ENCODE measurements at regions not wholly inside any gene's neighbourhood (a gene's known extent, or its start where the extent isn't known, plus 50 kb on each side); places are given as distances from the start of the nearest gene placed in this dataset.

GRCh38 chr10:90363799-90364483 is 493.9 kb downstream of the HTR7 start:
- no peaks in the 10 kb centered on the region for H3K9me3 ChIP-seq
- intact Hi-C loops (cut with DNase I), result no loop called here
- TF ChIP-seq EP300 (IDR thresholded peaks at IDR 0.05) (no peak), CTCF (IDR thresholded peaks at IDR 0.05) (no peak), POLR2AphosphoS5 (IDR thresholded peaks at IDR 0.05) (no peak), POLR2A (IDR thresholded peaks at IDR 0.05; ENCODE audit: low read depth) (no peak)
- H3K36me3 ChIP-seq, result no peaks in the 10 kb centered on the region
- no peaks in the 10 kb centered on the region for H3K4me1 ChIP-seq
- 73% methylated on average over 4 of the region's 4 CpGs for WGBS
- no peak overlapping the region for H3K27ac ChIP-seq (replicated peaks in 1 of 4)
- DNase-seq (ENCODE audit: extremely low spot score), result no peak
- H3K4me3 ChIP-seq, result no peak overlapping the region
- no peaks in the 10 kb centered on the region for H3K27me3 ChIP-seq

GRCh38 chr10:90372451-90372850 is 485.4 kb downstream of the HTR7 start:
- intact Hi-C loops (cut with DNase I), result no loop called here
- WGBS, result 64% methylated on average over 2 of the region's 2 CpGs
- Histone ChIP-seq H3K27me3 (no peaks in the 10 kb centered on the region), H3K4me1 (no peaks in the 10 kb centered on the region), H3K36me3 (no peaks in the 10 kb centered on the region), H3K27ac (replicated peaks in 1 of 4) (no peak overlapping the region), H3K9me3 (no peaks in the 10 kb centered on the region), H3K4me3 (no peak overlapping the region)
- TF ChIP-seq CTCF (IDR thresholded peaks at IDR 0.05) (no peak), POLR2A (IDR thresholded peaks at IDR 0.05; ENCODE audit: low read depth) (no peak), EP300 (IDR thresholded peaks at IDR 0.05) (no peak), POLR2AphosphoS5 (IDR thresholded peaks at IDR 0.05) (no peak)
- no peak for DNase-seq (ENCODE audit: extremely low spot score)

GRCh38 chr10:90373911-90374310 is 483.9 kb downstream of the HTR7 start:
- DNase-seq (ENCODE audit: extremely low spot score), result no peak
- Histone ChIP-seq H3K9me3 (no peaks in the 10 kb centered on the region), H3K27ac (replicated peaks in 1 of 4) (no peak overlapping the region), H3K4me3 (no peak overlapping the region), H3K36me3 (no peaks in the 10 kb centered on the region), H3K27me3 (no peaks in the 10 kb centered on the region), H3K4me1 (no peaks in the 10 kb centered on the region)
- intact Hi-C loops (cut with DNase I), result no loop called here
- TF ChIP-seq EP300 (IDR thresholded peaks at IDR 0.05), result no peak
- TF ChIP-seq POLR2AphosphoS5 (IDR thresholded peaks at IDR 0.05), result no peak
- TF ChIP-seq POLR2A (IDR thresholded peaks at IDR 0.05; ENCODE audit: low read depth), result no peak
- no peak for TF ChIP-seq CTCF (IDR thresholded peaks at IDR 0.05)
- WGBS, result 92% methylated on average over 1 of the region's 1 CpG

GRCh38 chr10:90378524-90379076 is 479.2 kb downstream of the HTR7 start:
- Histone ChIP-seq H3K9me3 (no peaks in the 10 kb centered on the region), H3K4me1 (no peaks in the 10 kb centered on the region), H3K27me3 (no peaks in the 10 kb centered on the region), H3K4me3 (no peak overlapping the region), H3K36me3 (no peaks in the 10 kb centered on the region), H3K27ac (replicated peaks in 1 of 4) (no peak overlapping the region)
- no peak for DNase-seq (ENCODE audit: extremely low spot score)
- WGBS, result 80% methylated on average over 3 of the region's 3 CpGs
- TF ChIP-seq POLR2AphosphoS5 (IDR thresholded peaks at IDR 0.05) (no peak), POLR2A (IDR thresholded peaks at IDR 0.05; ENCODE audit: low read depth) (no peak), CTCF (IDR thresholded peaks at IDR 0.05) (no peak)
- intact Hi-C loops (cut with DNase I), result no loop called here

GRCh38 chr10:90381468-90381867 is 476.4 kb downstream of the HTR7 start:
- Histone ChIP-seq H3K4me3 (no peak overlapping the region), H3K27me3 (no peaks in the 10 kb centered on the region), H3K27ac (replicated peaks in 1 of 4) (no peak overlapping the region), H3K36me3 (no peaks in the 10 kb centered on the region), H3K4me1 (no peaks in the 10 kb centered on the region), H3K9me3 (no peaks in the 10 kb centered on the region)
- no peak for TF ChIP-seq POLR2AphosphoS5 (IDR thresholded peaks at IDR 0.05)
- no peak for TF ChIP-seq POLR2A (IDR thresholded peaks at IDR 0.05; ENCODE audit: low read depth)
- no peak for TF ChIP-seq EP300 (IDR thresholded peaks at IDR 0.05)
- TF ChIP-seq CTCF (IDR thresholded peaks at IDR 0.05), result no peak
- DNase-seq (ENCODE audit: extremely low spot score), result no peak
- 65% methylated on average over 2 of the region's 2 CpGs for WGBS
- intact Hi-C loops (cut with DNase I), result no loop called here

Measured in esophagus muscularis mucosa (tissue), 4 donors.